ENCODE measurements at regions not wholly inside any gene's neighbourhood (a gene's known extent, or its start where the extent isn't known, plus 50 kb on each side); places are given as distances from the start of the nearest gene placed in this dataset.

DNA sequence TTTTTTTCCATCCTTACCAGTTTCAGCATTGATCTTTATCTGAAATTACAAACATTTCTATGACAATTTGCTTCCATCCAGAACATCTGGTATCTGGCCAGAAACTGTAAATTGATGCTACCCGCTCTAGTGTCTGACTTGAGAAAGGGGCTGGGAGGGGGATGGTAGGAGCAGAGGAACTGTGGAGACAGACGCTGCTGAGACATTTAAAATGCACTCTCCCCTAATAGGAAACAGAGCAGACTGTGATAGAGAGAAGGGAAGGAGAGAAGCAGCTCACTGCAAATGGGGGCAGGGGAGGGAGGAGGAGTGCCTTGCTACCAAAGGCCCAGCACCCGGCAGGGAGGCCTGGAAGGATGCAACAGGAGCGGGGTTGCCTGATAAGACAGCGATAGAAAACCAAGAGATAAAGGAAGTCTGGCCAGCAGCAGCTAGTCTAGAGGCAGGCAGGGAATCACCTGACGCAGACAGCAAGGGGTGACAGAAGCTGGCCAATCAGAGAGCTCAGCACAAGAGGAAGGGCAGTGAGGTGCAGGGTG is 195.5 kb upstream of the NFIA start:
- no peak for TF ChIP-seq RAD21 (IDR thresholded peaks at IDR 0.05)
- TF ChIP-seq, protein P1, sequence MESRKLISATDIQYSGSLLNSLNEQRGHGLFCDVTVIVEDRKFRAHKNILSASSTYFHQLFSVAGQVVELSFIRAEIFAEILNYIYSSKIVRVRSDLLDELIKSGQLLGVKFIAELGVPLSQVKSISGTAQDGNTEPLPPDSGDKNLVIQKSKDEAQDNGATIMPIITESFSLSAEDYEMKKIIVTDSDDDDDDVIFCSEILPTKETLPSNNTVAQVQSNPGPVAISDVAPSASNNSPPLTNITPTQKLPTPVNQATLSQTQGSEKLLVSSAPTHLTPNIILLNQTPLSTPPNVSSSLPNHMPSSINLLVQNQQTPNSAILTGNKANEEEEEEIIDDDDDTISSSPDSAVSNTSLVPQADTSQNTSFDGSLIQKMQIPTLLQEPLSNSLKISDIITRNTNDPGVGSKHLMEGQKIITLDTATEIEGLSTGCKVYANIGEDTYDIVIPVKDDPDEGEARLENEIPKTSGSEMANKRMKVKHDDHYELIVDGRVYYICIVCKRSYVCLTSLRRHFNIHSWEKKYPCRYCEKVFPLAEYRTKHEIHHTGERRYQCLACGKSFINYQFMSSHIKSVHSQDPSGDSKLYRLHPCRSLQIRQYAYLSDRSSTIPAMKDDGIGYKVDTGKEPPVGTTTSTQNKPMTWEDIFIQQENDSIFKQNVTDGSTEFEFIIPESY (IDR thresholded peaks at IDR 0.05) = no peak
- TF ChIP-seq, protein P2, sequence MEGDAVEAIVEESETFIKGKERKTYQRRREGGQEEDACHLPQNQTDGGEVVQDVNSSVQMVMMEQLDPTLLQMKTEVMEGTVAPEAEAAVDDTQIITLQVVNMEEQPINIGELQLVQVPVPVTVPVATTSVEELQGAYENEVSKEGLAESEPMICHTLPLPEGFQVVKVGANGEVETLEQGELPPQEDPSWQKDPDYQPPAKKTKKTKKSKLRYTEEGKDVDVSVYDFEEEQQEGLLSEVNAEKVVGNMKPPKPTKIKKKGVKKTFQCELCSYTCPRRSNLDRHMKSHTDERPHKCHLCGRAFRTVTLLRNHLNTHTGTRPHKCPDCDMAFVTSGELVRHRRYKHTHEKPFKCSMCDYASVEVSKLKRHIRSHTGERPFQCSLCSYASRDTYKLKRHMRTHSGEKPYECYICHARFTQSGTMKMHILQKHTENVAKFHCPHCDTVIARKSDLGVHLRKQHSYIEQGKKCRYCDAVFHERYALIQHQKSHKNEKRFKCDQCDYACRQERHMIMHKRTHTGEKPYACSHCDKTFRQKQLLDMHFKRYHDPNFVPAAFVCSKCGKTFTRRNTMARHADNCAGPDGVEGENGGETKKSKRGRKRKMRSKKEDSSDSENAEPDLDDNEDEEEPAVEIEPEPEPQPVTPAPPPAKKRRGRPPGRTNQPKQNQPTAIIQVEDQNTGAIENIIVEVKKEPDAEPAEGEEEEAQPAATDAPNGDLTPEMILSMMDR (IDR thresholded peaks at IDR 0.05; ENCODE audit: low read depth, low read length, missing input control) = no peak
- no peak for TF ChIP-seq SP1 (IDR thresholded peaks at IDR 0.05)
- TF ChIP-seq EGR1 (IDR thresholded peaks at IDR 0.05; ENCODE audit: low read depth in 2 of 2) = no peak
- no peak for TF ChIP-seq TAF1 (conservative IDR thresholded peaks at IDR 0.05)
- TF ChIP-seq, protein P3, sequence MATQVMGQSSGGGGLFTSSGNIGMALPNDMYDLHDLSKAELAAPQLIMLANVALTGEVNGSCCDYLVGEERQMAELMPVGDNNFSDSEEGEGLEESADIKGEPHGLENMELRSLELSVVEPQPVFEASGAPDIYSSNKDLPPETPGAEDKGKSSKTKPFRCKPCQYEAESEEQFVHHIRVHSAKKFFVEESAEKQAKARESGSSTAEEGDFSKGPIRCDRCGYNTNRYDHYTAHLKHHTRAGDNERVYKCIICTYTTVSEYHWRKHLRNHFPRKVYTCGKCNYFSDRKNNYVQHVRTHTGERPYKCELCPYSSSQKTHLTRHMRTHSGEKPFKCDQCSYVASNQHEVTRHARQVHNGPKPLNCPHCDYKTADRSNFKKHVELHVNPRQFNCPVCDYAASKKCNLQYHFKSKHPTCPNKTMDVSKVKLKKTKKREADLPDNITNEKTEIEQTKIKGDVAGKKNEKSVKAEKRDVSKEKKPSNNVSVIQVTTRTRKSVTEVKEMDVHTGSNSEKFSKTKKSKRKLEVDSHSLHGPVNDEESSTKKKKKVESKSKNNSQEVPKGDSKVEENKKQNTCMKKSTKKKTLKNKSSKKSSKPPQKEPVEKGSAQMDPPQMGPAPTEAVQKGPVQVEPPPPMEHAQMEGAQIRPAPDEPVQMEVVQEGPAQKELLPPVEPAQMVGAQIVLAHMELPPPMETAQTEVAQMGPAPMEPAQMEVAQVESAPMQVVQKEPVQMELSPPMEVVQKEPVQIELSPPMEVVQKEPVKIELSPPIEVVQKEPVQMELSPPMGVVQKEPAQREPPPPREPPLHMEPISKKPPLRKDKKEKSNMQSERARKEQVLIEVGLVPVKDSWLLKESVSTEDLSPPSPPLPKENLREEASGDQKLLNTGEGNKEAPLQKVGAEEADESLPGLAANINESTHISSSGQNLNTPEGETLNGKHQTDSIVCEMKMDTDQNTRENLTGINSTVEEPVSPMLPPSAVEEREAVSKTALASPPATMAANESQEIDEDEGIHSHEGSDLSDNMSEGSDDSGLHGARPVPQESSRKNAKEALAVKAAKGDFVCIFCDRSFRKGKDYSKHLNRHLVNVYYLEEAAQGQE (IDR thresholded peaks at IDR 0.05) = no peak
